SU-DHL-6 (cell line): ENCODE measurements at regions not wholly inside any gene's neighbourhood (a gene's known extent, or its start where the extent isn't known, plus 50 kb on each side); places are given as distances from the start of the nearest gene placed in this dataset.

Experiments used
- H2AFZ ChIP-seq: fragments of 200-600 bp; sonication (generic); 2 replicates; pipeline ENCODE4 v1.6.1; 2014; ENCODE audit warnings: low read depth, mild to moderate bottlenecking, moderate library complexity, mixed read lengths, antibody characterized with exemption, low read length; ENCODE audit not compliant: severe bottlenecking
- H3F3A ChIP-seq: fragments of 200-600 bp; shearing (Covaris generic); 2 replicates; pipeline ENCODE4 v1.6.0; 2016; ENCODE audit warnings: antibody characterized with exemption, mild to moderate bottlenecking; ENCODE audit not compliant: insufficient read depth
- H3K27ac ChIP-seq: fragments of 200-600 bp; sonication (generic); 2 replicates; pipeline ENCODE4 v1.5.1; 2016; ENCODE audit warnings: low read depth, mild to moderate bottlenecking, low read length, moderate library complexity, mixed read lengths
- H3K27me3 ChIP-seq: fragments of 200-600 bp; sonication (generic), shearing (Covaris generic); 2 replicates; pipeline ENCODE4 v1.6.0; 2014; ENCODE audit warnings: mild to moderate bottlenecking, low read length
- H3K36me3 ChIP-seq: fragments of 200-600 bp; sonication (generic); 2 replicates; pipeline ENCODE4 v1.6.1; 2014; ENCODE audit warnings: mild to moderate bottlenecking, low read length, mixed read lengths
- H3K4me2 ChIP-seq: fragments of 300-600, 200-600 bp; shearing (Covaris generic), sonication (generic); 2 replicates; pipeline ENCODE4 v1.6.0; 2014; ENCODE audit warnings: low read length, low read depth, mild to moderate bottlenecking; ENCODE audit not compliant: poor library complexity, severe bottlenecking
- H3K4me3 ChIP-seq: fragments of 200-600 bp; sonication (generic); 2 replicates; pipeline ENCODE4 v1.5.1; 2014; ENCODE audit warnings: antibody characterized with exemption, low read length, mild to moderate bottlenecking, mixed read lengths; ENCODE audit not compliant: insufficient read depth, poor library complexity, severe bottlenecking
- H3K79me2 ChIP-seq: fragments of 200-600 bp; sonication (generic); 2 replicates; pipeline ENCODE4 v1.6.1; 2014; ENCODE audit warnings: mild to moderate bottlenecking, low read length, moderate library complexity; ENCODE audit not compliant: insufficient read depth
- H3K9ac ChIP-seq: fragments of 200-600 bp; sonication (generic); 2 replicates; pipeline ENCODE4 v1.7.0; 2014; ENCODE audit warnings: mild to moderate bottlenecking, low read length
- H3K9me2 ChIP-seq: fragments of 200-600 bp; sonication (generic); replicated peaks from 2 replicates; pipeline ENCODE4 v1.6.1; 2014; ENCODE audit warnings: low read length; ENCODE audit not compliant: insufficient read depth
- H3K9me3 ChIP-seq: fragments of 200-600 bp; sonication (generic); 2 replicates; pipeline ENCODE4 v1.6.1; 2014; ENCODE audit warnings: low read length, mixed read lengths; ENCODE audit not compliant: insufficient read depth
- H4K20me1 ChIP-seq: fragments of 200-600 bp; sonication (generic); 2 replicates; pipeline ENCODE4 v1.6.1; 2014; ENCODE audit warnings: low read depth, mild to moderate bottlenecking, antibody characterized with exemption, low read length, moderate library complexity, mixed read lengths
- EZH2phosphoT487 ChIP-seq: fragments of 200-600 bp; sonication (generic), shearing (Covaris generic); conservative IDR thresholded peaks from 2 replicates; pipeline ENCODE4 v1.6.1; 2018; ENCODE audit warnings: mild to moderate bottlenecking, antibody characterized with exemption, low read length, moderate library complexity, mixed read lengths
- TF ChIP-seq, protein P1 (sequence below): fragments of 200-600 bp; sonication (generic); IDR thresholded peaks from one replicate; pipeline ENCODE4 v1.5.1; 2017; ENCODE audit warnings: antibody characterized with exemption, mild to moderate bottlenecking, low read length, moderate library complexity; ENCODE audit not compliant: insufficient read depth, poor library complexity, severe bottlenecking

DNA sequence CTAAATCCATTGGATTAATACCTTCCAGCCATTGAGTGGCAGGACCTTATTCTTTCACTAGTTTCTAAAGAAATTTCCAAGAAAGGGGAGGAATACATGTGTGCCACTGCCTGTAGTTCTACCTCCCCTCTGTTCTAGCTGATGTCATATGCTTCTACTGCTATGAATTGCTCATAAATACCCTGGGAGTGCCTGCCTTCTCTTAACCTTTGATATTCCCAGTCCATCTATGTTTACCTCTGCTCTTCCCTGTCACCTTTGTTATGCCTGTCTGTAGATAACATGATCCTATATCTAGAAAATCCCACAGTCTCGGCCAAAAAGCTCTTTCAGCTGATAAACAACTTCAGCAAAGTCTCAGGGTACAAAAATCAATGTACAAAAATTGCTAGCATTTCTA is 486.9 kb upstream of the ARRDC4 start:
- no peaks in the 10 kb centered on the region for H3K36me3 ChIP-seq
- no peak overlapping the region for H3K4me3 ChIP-seq
- no peak overlapping the region for H2AFZ ChIP-seq
- no peaks in the 10 kb centered on the region for H4K20me1 ChIP-seq
- TF ChIP-seq EZH2phosphoT487 = no peak
- TF ChIP-seq, protein P1, sequence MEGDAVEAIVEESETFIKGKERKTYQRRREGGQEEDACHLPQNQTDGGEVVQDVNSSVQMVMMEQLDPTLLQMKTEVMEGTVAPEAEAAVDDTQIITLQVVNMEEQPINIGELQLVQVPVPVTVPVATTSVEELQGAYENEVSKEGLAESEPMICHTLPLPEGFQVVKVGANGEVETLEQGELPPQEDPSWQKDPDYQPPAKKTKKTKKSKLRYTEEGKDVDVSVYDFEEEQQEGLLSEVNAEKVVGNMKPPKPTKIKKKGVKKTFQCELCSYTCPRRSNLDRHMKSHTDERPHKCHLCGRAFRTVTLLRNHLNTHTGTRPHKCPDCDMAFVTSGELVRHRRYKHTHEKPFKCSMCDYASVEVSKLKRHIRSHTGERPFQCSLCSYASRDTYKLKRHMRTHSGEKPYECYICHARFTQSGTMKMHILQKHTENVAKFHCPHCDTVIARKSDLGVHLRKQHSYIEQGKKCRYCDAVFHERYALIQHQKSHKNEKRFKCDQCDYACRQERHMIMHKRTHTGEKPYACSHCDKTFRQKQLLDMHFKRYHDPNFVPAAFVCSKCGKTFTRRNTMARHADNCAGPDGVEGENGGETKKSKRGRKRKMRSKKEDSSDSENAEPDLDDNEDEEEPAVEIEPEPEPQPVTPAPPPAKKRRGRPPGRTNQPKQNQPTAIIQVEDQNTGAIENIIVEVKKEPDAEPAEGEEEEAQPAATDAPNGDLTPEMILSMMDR = no peak
- no peaks in the 10 kb centered on the region for H3F3A ChIP-seq
- no peak overlapping the region for H3K9ac ChIP-seq
- no peak overlapping the region for H3K27ac ChIP-seq
- H3K4me2 ChIP-seq = no peak overlapping the region
- no peaks in the 10 kb centered on the region for H3K9me2 ChIP-seq
- no peaks in the 10 kb centered on the region for H3K9me3 ChIP-seq
- no peaks in the 10 kb centered on the region for H3K27me3 ChIP-seq
- H3K79me2 ChIP-seq = no peaks in the 10 kb centered on the region

DNA sequence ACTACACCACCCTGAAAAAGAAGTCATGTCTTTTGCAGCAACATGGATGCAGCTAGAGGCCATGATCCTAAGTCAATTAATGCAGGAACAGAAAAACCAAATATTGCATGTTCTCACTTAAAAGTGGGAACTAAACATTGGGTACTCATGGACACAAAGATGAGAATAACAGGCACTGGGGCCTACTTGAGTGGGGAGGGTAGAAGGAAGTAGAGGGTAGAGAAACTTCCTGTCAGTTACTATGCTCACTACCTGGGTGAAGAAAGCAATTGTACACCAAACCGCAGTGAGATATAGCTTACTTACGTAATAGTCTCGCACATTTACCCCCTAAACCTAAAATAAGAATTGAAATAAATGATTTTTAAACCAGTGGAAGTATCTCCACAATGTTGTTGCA is 480.5 kb upstream of the ARRDC4 start:
- no peak overlapping the region for H3K4me3 ChIP-seq

DNA sequence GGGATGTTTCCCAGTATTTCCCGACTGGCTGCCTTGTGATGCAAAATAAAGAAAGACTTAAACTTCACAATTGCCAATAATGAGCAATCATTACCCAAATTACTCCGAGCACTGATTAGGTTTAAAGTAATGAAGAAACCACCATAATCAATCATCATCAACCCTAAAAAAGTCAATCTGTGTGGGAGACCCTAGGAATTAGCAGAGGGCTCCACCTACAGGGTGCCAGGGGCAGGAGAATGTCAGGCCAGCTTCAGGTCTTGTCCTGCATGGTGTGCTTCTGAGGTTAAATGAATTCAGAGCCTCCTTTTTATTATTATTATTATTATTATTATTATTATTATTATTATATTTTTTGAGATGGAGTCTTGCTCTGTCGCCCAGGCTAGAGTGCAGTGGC is 478.0 kb upstream of the ARRDC4 start:
- H3K79me2 ChIP-seq = no peaks in the 10 kb centered on the region
- no peak overlapping the region for H3K4me3 ChIP-seq
- no peak overlapping the region for H2AFZ ChIP-seq
- H3K9me2 ChIP-seq = no peaks in the 10 kb centered on the region
- H3K9ac ChIP-seq = no peak overlapping the region
- H3K36me3 ChIP-seq = no peaks in the 10 kb centered on the region
- no peaks in the 10 kb centered on the region for H3K27me3 ChIP-seq
- no peak overlapping the region for H3K4me2 ChIP-seq
- no peaks in the 10 kb centered on the region for H3F3A ChIP-seq
- H3K9me3 ChIP-seq = no peaks in the 10 kb centered on the region
- H4K20me1 ChIP-seq = no peaks in the 10 kb centered on the region
- TF ChIP-seq, protein P1 = no peak
- no peak for TF ChIP-seq EZH2phosphoT487
- no peak overlapping the region for H3K27ac ChIP-seq

More for the DNA sequence above, 480.5 kb upstream of the ARRDC4 start:
- Histone ChIP-seq H2AFZ (no peak overlapping the region), H3K9me3 (no peaks in the 10 kb centered on the region), H3K9ac (no peak overlapping the region), H3K27ac (no peak overlapping the region), H3K27me3 (no peaks in the 10 kb centered on the region), H3K4me2 (no peak overlapping the region), H3K36me3 (no peaks in the 10 kb centered on the region), H4K20me1 (no peaks in the 10 kb centered on the region), H3K9me2 (no peaks in the 10 kb centered on the region), H3K79me2 (no peaks in the 10 kb centered on the region), H3F3A (no peaks in the 10 kb centered on the region)
- TF ChIP-seq EZH2phosphoT487 = no peak
- TF ChIP-seq, protein P1 = no peak
